GM19468 (cell line): ENCODE measurements at regions not wholly inside any gene's neighbourhood (a gene's known extent, or its start where the extent isn't known, plus 50 kb on each side); places are given as distances from the start of the nearest gene placed in this dataset.

Experiments used
- ATAC-seq: cut with Tn5 transposase; IDR thresholded peaks from one replicate; pipeline ENCODE4 v1.9.1; 2021; ENCODE audit warnings: mild to moderate bottlenecking, moderate library complexity, moderate number of reproducible peaks; ENCODE audit not compliant: unreplicated experiment; ENCODE audit errors: extremely low read depth

- ATAC-seq, result no peak
Observed at GRCh38 chr3:34352778-34353331, 554.4 kb downstream of the PDCD6IP start.

- no peak for ATAC-seq
Observed at GRCh38 chr3:34357461-34357860, 559.0 kb downstream of the PDCD6IP start.

DNA sequence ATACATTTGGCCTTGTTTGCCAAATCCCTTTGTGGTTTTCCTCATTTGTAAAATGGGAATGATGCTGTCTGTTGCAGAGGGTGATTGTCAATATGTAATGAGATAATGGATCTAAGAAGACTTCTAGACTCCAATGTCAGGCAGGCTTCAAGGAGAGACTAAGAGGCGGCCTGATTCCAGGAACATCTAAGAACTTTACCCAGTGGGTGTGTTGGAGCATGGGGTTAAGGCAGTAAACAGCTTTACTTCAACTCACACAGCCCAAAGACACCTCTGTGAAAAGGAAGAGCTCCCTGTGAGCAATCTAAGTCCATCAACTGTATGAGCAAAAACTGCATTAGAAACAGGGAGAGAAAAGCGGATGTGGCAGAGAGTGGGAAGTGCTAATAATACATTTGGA is 560.6 kb downstream of the PDCD6IP start:
- ATAC-seq, result no peak

- ATAC-seq, result no peak
Observed at GRCh38 chr3:34360713-34361112, 562.3 kb downstream of the PDCD6IP start.

DNA sequence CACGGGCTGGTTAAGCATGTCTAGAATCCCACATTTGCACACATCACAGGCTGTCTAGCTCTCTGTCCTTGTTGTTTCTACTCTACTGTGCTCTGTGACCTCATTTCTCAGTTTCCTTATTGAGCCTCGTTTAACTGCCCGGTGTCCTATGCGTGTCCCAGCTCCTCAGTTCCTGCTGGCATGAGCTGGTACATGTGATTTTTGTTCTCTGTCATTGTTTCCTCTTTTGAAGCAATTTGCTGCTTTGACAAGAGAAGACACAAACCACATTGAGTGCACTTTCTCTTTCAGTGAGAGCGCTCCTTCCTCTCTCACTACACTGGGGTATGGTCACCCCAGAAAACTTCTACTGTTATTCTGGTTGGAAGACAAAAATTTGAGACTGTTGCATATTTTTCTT is 563.5 kb downstream of the PDCD6IP start:
- peak; percentile 99 for ATAC-seq

DNA sequence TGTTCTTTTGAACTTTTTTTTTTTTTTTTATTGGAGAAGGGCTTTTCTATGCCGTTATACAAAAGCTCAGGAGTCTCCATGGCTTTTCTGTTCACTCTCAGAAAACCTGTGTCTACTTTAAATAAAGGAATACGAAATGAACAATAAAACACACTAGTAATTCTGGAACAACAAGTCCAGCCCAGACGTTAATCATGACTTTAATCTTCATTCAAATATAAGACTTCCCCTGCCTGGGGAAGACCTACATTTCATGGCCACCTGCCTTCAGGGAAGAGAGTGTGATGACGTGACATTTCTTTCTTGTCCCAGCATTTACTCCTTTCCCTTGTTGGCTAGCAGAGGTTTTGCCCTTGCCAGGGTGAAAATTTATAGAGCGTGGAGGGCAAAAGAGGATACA is 564.5 kb downstream of the PDCD6IP start:
- ATAC-seq, result no peak

GRCh38 chr3:34363881-34364280 is 565.5 kb downstream of the PDCD6IP start:
- ATAC-seq, result no peak

DNA sequence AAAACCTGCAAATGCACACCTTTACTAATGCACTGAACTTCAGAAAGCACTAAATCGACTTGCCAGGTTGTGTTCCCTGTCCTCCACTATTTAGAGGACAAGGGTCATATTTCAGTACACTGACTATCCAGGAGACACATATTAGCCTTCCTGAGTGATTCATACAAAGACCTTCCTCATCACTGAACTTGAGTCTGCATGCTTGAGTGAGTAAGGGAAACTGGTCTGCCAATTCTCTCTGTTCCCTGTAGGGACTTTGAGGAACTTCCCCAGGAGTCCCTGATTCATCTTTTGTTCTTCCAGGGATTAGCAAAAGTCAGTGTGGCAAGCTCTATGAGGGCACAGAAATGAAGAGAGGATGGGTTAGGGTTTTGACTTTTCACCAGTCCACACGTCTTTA is 565.9 kb downstream of the PDCD6IP start:
- ATAC-seq, result no peak

DNA sequence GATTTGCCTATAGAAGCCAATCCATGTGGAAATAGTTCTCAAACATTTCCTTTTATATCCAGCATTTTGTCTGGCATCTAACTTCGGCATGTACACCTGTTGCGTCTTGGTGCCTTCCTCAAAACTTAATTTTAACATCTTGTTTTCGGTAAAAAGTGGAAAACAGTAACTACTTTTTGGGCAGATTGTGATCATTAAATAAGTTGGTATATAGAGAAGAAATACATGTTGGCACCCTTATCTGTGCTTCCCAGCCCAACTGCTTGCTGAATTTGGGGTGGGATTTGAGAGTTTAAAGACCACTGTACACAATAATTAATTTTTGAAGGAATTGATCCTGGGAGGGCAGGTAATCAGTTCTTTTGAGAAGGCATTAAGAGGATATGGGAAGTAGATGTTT is 566.8 kb downstream of the PDCD6IP start:
- no peak for ATAC-seq

GRCh38 chr3:34365771-34366170 is 567.3 kb downstream of the PDCD6IP start:
- no peak for ATAC-seq

- ATAC-seq, result no peak
Observed at GRCh38 chr3:34367521-34367920, 569.1 kb downstream of the PDCD6IP start.

DNA sequence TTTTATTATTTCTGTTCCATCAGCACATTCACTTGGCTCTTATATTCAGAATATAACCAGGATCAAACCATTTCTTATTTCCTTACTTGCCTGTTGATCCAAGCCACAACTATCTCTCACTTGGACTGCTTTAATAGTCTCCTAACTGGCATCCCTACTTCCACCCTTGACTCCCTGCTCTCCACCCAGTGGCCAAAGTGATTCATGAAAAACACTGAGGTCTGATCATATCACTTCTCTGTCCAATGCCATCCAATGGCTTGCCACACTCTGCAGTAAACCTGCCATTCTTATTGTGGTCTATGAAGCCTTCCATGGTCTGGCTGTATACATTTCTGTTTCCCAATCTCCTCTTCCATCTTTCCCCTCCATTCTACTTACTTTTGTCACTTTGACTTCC is 576.1 kb downstream of the PDCD6IP start:
- ATAC-seq, result no peak

DNA sequence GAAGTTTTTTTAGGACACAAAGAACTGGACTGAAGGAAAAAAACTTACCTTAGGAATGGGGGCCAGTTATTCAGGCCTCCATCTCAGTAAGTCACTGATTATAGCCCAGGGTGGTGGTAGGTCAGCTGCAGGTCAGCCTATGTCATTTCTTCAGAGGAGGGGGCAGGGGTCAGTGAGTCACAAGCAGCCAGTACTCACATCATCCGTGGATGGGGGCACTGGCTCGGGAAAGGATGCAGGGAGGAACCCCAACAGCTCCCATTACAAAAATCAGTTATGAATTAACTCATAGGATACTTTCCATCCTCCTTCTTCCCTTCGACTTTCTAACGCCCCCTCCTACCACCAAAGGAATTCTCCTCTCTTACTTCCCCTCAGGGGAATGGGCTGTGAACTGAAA is 578.3 kb downstream of the PDCD6IP start:
- ATAC-seq, result no peak

DNA sequence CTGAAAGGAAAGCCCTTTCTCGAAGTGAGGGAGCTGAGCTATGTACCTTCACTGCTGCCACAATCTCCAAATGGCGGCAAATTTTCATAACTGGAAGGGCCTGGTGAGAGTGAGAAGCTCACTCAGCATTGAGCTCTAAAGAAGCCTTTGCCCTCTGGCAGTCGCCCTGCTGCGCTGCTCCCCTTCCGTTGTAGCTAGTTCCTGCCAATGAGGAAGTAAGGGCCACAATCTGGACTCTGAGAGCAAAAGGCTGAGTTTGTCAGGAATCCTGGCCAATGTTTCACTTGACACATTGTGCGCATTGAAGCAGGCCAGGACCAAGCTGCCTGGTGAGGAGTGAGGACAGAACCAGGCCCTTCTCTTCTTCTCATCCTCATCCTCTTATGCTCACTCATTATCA is 579.5 kb downstream of the PDCD6IP start:
- no peak for ATAC-seq

DNA sequence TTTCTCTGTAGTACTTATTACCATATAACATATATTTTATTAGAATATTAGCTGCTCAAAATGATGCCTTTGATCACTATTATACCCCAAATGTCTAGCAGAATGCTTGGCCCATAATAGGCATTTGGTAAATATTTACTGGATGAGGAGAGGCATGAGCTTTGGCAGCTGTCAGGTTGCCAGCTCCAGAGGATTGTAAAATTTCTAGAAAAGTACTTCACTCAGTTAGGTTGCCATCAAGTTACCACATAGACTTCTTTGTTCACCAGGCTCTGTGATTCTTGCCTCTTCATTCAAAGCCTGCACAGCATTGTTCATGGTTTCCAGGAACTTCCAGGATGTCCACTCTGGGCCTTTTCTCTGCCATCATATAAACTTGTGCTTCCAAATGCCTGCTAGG is 582.8 kb downstream of the PDCD6IP start:
- no peak for ATAC-seq

DNA sequence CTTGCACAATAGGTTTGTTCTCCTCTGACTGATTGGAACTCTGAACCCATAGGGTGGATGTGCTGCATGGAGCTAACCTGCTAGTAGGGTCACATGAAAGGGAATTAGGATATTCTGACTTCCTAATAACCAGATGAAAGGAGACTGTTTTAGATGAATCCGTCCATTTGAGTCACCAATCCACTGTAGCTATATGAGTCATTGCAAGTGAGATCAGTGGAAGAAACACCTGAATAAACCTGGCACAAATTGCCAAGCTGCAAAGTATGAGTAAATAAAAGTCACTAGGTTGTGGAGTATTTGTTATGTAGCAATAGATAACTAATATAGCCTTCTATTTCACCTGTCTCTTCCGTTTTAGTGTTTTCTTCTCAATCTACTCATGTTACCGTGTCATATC is 584.4 kb downstream of the PDCD6IP start:
- ATAC-seq, result no peak

GRCh38 chr3:34386309-34386708 is 587.9 kb downstream of the PDCD6IP start:
- no peak for ATAC-seq

GRCh38 chr3:34387826-34388564 is 589.6 kb downstream of the PDCD6IP start:
- no peak for ATAC-seq

GRCh38 chr3:34388830-34389229 is 590.4 kb downstream of the PDCD6IP start:
- ATAC-seq, result no peak

DNA sequence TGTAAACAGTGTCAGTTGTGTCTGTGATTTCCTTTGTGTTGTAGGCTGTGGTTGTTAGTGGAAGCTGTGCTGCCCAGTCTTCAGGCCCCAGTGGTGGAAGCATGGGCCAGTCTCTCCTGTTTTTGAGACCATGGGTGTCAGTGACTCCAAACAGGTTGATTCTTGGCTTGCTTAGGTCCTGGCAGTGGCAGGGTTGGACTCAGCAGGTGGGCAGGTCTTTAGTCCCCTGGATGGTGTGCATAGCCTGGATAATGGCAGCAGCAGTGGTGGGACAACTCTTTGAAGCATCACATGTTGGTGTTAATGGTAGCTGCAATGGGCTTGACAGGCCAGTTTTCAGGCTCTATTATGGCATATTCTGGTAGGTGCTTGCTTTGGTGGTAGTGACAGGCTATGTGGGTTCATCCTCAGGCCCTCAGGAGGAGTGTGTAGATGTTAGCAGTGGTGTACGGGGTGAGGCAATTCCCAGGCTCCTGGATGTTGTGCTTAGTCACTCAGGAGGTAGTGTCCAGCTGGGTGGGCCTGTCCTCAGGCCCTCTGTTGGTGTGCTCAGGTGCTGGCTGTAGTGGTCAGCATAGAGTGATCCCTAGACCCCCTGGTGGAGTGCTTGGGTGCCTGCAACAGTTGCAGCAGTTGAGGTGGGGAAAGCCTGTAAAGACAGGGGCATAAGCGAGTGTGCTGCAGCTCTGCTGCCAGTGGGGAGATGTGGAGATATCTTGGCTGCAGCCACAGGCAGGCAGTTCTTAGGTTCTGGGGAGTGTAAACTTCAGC is 596.7 kb downstream of the PDCD6IP start:
- ATAC-seq, result no peak

DNA sequence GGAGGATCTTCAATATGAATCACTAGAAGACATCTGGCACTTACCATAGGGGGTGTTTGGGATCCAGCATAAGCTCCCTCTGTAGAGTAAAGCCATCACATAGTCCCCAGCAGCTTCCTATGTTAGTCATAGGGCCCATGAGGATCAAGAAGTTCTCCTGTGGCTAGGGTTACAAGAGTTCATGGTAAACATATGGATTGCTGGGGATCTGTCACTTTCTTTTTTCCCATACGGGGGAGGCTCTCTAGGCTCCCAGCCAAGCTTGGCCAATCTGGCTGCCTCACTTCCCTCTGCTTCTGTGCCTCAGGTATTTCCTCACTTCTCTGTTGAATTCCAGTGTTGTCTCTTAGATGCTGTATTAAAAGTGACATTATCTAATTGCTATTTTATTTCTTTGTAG is 597.9 kb downstream of the PDCD6IP start:
- no peak for ATAC-seq
